Stimulated activated CD4-positive, alpha-beta T cell treated with anti-CD3 and anti-CD28 coated beads, Interleukin-15, amount 100 ng/mL, for 24 hours (primary cell): ENCODE measurements at regions not wholly inside any gene's neighbourhood (a gene's known extent, or its start where the extent isn't known, plus 50 kb on each side); places are given as distances from the start of the nearest gene placed in this dataset.
"Not testable (repeated sequence)": the region's sequence is repeated elsewhere in the genome, so short reads cannot be mapped to it uniquely, and the experiment has no call there.

Source experiments
- DNase-seq: peaks from one replicate; pipeline ENCODE4 v3.0.0-alpha.2; 2020

GRCh38 chr16:65283181-65283651 lies 161.4 kb upstream of the CDH11 start:
- no peak for DNase-seq

GRCh38 chr16:65281586-65281985 lies 159.7 kb upstream of the CDH11 start:
- DNase-seq, result no peak

- no peak for DNase-seq
Measured at GRCh38 chr16:65280845-65281512, 159.1 kb upstream of the CDH11 start.

GRCh38 chr16:65279576-65279975 lies 157.7 kb upstream of the CDH11 start:
- DNase-seq, result no peak

- no peak for DNase-seq
Measured at GRCh38 chr16:65278874-65279273, 157.0 kb upstream of the CDH11 start.

GRCh38 chr16:65274566-65274965 lies 152.7 kb upstream of the CDH11 start:
- DNase-seq, result no peak

- no peak for DNase-seq
Measured at GRCh38 chr16:65272699-65273414, 151.0 kb upstream of the CDH11 start.

- no peak for DNase-seq
Measured at GRCh38 chr16:65271996-65272395, 150.1 kb upstream of the CDH11 start.

GRCh38 chr16:65268331-65268730 lies 146.5 kb upstream of the CDH11 start:
- no peak for DNase-seq

- DNase-seq, result no peak
Measured at GRCh38 chr16:65263896-65264295, 142.0 kb upstream of the CDH11 start.

GRCh38 chr16:65260746-65261145 lies 138.9 kb upstream of the CDH11 start:
- DNase-seq, result no peak

- no peak for DNase-seq
Measured at GRCh38 chr16:65254144-65254543, 132.3 kb upstream of the CDH11 start.

GRCh38 chr16:65249768-65250167 lies 127.9 kb upstream of the CDH11 start:
- no peak for DNase-seq

GRCh38 chr16:65244787-65245186 lies 122.9 kb upstream of the CDH11 start:
- no peak for DNase-seq

GRCh38 chr16:65235339-65236177 lies 113.7 kb upstream of the CDH11 start:
- DNase-seq, result no peak

GRCh38 chr16:65234721-65235320 lies 113.0 kb upstream of the CDH11 start:
- DNase-seq, result not testable (repeated sequence)

GRCh38 chr16:65229191-65229662 lies 107.4 kb upstream of the CDH11 start:
- DNase-seq, result no peak

- DNase-seq, result no peak
Measured at GRCh38 chr16:65227150-65227835, 105.4 kb upstream of the CDH11 start.

GRCh38 chr16:65226077-65226476 lies 104.2 kb upstream of the CDH11 start:
- DNase-seq, result no peak

- no peak for DNase-seq
Measured at GRCh38 chr16:65225488-65225887, 103.6 kb upstream of the CDH11 start.

- DNase-seq, result no peak
Measured at GRCh38 chr16:65224994-65225393, 103.1 kb upstream of the CDH11 start.

- no peak for DNase-seq
Measured at GRCh38 chr16:65224471-65224870, 102.6 kb upstream of the CDH11 start.
